ENCODE measurements at regions not wholly inside any gene's neighbourhood (a gene's known extent, or its start where the extent isn't known, plus 50 kb on each side); places are given as distances from the start of the nearest gene placed in this dataset.
A peak's percentile ranks its signal among the peaks of the same experiment; 100 is the strongest.

DNA sequence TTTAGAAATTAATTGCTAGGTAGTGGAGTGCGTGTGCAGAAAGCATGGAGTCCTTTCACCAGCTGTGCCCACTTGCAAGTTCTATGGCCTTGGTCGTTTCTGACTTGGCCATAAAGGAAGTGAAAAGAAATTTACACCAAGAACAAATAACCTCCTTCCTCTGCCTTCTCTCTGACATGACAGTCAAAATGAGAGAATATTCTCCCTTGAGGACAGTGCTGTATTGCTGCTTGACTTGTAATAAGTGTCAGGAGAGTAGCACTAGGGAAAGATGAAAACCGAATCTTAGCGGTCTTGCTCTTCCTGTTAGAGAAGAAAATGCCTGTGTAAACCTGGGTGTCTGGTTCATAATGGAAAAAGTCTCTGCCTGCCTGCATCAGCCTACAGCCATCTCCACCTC is 333.1 kb upstream of the RAG2 start:
- DNase-seq = no peak

DNA sequence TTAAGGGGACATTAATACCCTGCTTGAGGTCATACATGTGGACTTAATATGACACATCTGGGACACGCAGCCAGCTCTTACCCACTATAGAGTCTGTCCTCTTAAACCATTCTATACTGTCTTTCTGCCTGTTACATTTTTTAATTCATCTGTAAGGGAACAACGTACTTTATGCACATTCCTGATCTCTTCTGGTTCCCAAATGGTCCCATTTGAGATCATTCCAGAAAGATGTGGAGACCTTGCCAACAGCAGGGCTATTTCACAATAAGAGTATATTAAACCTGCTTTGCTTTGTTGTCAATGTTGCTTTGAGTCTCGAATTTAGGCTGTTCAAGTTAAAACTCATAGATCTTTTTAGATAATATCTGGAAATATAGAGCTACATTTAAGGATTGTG is 332.2 kb upstream of the RAG2 start:
- no peak for DNase-seq

DNA sequence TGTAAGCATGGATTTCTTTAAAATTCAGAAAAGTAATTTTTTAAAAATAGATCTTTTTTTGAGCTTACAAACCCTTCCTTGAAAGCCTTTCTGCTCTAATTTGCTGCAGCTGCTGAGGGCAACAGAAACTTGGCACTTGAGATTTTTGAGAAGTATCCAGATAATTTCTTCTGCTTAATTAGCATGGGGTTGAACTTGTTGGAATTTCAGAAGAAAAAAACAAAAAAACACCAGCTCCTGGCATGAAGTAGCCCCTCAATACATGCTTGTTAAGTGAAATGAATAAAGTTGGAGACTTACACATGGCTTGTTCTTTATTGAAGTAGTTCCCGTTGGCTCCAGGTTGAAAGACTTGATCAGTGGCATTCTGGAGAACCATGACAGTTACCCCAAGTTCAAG is 331.4 kb upstream of the RAG2 start:
- DNase-seq = no peak

DNA sequence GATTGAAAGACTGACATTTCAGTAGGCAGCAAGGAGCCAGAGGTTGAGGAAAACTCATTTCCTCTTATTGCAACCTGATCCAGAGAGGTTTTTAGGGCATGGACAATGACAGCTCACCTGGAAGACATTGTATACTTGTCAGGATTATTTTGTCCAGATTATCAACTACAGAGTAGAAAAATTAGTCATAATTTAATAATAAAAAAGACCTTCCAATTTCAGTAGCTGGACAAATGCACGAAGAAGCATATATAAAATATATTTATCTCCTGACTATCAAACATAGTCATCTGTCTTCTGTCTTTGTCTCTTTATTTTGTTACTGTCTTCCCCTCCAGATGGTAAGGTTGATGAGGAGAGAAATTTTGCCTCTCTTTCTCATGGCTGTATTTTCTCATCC is 330.6 kb upstream of the RAG2 start:
- no peak for DNase-seq

DNA sequence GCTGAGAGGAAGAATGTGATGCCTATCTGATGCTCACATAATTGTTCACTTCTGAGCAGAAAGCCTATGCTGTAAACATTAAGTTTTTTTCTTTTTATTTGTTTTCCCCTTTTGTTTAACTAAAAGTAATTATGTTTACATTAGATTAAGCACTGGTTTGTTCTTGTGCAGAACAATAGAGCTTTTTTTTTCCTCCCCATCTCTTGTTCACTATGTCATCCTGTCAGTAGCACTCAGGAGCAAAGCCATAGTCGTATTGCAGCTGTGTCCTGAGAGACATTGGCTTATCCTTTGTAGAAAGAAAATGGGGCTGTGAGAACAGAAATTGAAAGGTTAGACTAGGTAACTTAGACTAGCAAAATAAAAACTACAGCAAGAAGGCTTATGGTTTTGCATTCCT is 301.8 kb upstream of the RAG2 start:
- DNase-seq = no peak

DNA sequence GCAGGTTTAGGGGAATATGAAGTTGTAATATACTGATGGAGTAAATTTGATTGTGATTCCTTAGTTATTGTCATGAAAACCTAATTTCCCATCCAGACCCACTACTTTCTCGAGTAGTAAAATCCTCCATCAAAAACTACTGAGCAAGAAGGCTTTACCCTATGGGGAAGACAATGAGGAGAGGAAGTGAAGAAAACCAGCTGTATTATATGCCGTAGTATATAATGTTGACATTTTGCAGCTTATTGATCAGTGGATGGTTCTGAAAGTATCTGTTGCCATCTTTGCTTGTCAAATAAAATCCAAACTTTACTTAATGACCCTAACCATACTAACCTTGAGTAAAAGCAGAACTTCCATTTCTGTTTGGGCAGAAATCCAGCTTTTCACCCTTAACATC is 292.8 kb upstream of the RAG2 start:
- DNase-seq = no peak

DNA sequence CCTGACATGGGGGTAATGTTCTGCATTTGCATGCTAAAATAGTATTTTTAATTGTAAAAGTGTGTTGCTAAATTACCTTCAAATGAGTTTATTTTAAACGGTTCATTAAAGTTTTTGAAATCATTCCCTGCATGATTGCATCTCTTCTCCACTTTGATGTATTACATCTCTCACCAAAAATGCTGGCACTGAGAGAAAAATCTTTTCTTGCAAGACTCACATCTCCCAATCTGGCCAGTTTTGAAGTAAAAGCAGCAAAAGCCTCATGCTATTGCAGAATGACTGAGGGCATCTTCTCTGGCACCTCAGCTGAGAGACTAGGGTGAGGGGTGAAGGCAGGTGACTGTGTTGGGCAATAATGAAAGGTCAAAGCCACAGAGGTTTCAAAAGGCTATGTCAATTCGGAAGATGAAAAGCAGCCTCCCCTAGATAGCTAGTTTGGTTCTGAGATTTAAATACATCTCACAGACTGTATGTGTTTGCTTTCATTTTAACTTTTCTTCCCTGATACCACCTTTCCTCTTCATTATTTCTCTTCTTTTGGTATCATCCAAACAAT is 292.2 kb upstream of the RAG2 start:
- no peak for DNase-seq

DNA sequence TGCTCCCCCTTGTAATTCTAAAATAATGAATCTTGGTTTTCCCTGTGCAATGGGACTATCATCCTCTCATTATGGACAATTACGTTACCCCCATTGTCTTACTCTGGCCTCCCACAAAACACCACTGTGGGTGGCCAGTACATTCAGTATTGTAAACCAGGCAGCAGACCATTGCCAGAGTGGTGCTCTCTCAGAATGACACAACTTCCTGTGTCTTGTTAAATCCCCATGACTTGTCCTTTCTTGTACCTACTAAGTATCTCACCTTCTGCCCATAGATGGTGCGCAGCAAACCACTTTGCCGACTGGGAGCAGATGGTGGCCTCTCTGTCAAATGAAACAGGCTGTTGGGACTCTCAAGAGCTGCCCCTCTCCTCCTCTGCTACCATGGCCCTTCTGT is 287.1 kb upstream of the RAG2 start:
- DNase-seq = peak in 1 of 2 experiments; percentile 26

DNA sequence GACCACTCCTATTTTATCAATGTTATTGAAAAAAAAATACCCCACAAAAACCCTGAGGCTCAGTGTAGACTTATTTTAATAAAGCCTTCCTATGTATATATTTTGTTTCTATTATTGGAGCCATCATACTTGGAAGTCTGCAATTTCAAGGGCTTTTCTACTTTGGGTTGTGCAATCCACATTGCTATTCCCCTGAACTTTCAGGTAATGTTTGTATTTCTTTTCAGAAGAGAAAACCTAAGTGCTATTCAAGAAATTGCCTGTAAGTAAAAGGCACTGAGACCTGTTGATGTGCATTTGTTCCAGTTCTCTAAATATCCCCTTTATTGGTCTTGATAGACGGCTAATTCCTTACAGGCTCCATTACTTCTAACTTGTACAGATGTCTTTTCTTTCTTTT is 280.7 kb upstream of the RAG2 start:
- no peak for DNase-seq

DNA sequence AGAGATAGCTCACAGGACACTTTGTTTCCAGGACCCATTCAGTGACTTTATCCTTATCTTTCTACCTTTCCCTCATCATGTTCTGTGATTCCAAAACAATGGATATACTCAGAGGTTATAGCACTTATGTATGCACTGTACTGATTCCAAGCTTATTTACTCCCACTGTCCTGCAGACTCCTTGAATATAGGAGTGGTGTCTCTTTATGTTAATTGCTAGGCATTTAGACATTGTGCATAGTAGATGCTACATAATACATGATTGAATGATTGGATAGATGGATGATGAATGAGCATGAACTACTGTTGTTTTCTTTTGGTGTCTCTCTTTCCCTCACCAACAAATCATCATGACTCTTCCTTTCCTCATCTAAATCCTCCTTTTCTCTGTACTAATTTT is 279.1 kb upstream of the RAG2 start:
- DNase-seq = no peak

DNA sequence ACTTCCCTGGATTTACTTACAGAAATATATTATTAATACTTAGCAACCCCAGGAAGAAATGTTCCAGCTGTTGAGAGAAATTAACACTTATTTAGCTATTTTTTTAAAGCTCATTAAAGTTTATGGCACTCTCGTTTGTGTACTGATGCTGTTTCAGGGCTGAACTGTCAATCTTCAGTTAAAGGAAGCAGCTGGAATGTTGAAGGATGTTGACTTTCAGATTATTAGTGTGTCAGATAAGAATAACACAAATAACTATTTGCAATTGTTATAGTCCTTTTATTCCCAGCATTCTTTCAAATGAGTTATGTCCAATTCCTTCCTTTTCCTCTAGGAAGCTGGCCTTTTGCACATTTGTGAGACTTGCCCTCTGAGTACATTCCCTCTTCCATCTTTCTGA is 278.2 kb upstream of the RAG2 start:
- no peak for DNase-seq

DNA sequence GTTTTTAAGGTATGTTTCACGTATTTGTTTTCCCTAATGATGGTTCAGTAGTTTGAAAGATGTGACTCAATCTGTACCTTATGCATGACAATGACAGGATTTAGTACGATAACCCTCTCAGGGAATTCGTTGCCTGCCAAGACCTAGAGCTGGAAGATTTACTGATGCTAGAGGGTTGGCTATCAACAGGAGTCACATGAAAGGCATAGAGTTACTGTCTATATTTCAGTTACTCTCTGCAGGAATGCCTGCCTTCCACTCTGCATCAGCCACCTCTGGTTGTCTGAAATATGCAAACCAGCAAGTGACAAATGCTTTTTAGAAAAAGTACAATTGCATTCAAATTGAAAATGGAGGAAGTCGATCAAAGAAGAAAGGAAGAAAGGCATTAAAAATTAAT is 276.3 kb upstream of the RAG2 start:
- DNase-seq = no peak

DNA sequence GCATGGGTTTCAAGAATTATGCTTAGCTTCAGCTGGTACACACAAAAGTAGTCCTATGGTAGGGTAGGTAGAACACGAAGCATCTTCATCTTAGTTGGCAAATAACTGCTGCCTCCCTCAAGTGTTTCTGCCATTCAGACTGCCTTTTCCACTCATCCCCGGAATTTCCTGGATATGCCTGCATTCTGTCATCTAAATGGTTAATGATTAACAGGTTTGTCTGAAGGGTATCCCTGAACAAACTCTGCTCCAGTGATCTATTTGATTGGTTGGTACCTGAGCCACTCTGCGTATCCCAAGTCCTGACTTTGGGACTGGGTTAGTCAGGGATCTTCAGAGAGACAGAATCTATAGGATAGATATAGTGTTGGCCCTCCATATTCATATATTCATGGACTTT is 272.3 kb upstream of the RAG2 start:
- DNase-seq = no peak

DNA sequence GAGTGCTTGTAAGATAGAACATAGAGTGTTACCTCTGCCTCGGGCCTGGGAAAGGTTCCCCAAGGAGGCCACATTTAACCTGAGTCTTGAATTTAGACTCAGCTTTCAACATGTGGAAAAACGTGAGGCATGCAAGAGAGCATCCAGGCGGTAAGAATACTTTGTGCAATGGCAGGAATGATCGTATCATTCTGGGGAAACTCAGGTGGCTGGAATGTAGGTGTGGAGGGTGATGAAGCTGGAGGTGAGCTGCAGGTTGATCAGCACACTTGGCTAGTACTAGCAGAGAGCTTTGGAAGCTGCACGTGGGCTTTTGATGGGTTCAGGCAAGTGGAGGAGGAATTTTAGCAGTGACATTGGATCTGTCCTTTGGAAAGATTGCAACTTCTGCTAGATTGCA is 270.3 kb upstream of the RAG2 start:
- no peak for DNase-seq

DNA sequence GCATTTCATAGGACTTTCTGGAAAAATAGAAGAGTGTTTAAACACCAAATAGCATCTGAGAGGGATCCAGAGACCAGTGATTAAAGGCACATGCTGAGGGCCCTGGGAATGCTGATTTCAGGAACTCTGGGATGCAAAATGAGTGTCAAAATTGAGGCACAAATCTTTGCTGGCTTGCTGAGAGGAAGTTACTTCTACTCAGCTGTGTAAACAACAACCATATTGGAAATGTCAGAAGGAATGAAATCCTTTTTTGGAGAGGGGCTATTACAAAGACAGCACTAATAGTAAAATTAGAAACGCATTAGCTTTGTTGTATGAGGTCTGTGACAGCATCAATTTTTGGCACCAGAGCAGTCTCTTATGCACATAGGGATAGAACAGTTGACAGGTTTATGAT is 267.8 kb upstream of the RAG2 start:
- DNase-seq = no peak

DNA sequence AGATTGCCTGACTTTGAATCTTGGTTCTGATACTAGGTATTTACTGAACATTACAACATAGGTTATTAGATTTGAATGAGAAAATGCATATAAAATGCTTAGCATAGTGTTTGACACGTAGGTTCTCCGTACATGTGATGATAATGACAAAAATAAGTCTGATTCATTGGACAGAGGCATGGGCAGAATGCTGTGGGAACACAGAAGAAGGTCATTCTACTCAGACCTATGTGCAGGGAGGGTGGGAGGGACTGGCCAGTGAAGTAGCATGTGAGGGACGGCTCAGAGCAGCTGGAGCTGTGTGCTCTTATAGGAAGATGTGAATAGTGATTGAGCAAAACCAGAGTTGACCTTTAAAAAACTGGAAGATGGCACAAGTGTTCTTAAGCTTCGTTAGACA is 256.8 kb upstream of the RAG2 start:
- DNase-seq = no peak

DNA sequence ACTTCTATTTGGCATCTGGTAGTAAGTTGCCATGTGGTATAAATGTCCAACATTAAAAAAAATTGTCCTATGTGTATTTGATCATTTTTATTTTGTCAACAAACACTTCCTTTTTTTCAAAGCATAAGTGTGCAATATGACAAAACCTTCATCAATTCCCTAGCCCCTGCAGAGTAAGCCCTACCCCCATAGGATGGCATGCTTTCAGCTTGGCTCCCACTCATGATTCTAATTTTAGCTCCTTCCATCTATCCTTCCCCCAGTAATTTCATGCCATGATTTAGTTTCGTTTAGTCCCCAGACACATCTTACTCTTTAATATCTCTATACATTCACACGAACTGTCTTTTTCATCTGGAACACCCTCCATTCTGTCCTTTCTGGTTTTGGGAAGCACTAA is 250.6 kb upstream of the RAG2 start:
- DNase-seq = no peak

DNA sequence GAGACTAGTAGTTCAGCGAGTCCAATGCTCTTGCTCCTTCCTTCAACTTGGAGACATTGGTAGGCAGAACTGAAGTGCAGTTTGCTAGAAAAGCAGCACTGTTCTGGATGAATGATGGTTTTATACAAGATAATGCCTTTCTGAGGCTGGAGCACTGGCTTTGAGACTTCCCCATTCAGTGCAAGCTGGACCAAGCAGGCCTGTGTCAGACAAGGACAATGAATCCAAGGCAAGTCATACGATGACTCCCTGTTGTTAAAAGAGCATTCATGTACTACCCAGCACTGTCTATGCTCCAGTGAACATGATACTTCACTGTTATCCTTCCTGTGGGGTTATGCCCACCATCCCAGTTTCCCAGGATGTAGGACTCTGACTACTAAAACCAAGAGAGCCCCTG is 242.3 kb upstream of the RAG2 start:
- no peak for DNase-seq

DNA sequence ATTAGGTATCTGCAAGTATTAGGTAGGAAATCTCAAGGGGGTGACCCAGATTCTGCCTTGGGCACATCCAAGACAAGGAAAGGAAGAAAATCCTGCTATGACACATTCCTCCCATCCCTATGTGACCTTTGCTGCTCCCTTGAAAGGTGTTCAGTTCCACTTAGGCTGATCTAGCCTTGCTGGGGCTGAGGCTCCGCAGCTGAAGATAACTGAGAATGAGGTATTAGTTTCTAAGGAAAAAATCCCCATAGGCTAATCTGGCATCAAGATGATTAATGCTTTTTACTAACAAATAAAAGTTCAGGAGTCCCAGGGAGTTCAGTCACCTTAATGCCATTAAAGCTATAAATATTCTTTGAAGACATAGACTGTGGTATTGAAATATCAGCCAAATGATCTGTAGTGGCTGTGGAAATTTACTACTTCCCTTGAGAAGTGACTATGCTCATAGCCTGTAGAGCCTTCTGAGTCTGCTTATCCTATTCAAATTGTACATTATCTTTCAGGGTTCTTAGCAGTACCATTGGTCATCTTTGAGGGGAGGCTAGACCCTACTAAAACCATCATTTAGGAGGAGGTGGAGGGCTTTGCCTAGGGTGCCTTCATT is 239.9 kb upstream of the RAG2 start:
- DNase-seq = no peak

DNA sequence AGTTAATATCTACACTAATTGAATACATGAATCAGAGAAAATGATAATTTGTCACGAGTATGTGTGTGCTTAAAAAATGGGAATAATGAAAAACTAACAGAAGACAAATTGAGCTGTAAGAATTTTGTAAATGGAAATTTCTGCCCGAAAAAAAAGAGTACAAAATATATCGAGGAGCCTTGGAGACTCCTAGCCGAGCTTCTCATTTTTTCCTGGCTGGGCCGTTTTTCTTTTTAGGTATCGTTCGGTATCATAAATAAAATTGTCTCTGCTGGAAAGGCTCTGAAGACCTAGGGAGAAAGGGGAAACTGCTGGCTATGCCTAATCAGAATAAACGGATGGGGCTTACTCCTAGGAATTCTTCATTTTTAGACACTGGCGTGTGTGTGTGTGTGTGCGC is 227.2 kb upstream of the RAG2 start:
- DNase-seq = no peak

DNA sequence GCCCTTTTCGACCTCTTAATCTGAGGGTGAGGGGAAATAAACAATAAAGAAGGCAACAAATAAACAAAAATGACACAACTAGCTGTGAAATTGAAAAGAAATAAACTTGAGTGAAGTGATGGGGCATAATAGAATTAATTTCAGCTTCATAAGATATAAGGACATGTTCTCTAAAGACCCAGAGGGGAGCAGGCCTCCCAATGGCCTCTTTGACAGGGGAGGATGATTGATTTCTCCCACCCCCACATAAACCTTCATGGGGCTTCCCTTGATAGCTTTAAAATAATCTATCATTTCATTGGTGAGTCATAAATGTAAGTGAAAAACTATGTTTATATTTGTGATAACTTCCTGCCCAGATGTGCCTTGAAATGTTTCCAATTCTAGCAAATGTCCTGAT is 226.3 kb upstream of the RAG2 start:
- no peak for DNase-seq

DNA sequence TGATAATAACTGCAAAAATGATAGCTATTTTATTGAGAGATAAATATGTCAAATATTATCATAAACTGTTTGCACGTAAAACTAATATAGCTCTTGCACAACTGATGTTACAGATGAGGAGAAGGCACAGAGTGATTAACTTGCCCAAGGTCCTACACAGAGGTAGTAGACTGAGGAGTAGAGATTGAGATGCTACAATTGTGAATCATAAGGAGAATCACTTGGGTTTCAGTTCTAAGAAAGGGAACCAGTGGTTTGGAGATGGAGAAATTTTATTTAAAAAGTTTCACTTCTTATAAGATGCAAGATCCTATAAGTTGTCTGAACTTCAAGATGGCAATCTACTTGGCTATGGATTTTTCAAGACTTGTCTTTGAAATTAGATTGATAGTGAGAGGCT is 224.8 kb upstream of the RAG2 start:
- no peak for DNase-seq

DNA sequence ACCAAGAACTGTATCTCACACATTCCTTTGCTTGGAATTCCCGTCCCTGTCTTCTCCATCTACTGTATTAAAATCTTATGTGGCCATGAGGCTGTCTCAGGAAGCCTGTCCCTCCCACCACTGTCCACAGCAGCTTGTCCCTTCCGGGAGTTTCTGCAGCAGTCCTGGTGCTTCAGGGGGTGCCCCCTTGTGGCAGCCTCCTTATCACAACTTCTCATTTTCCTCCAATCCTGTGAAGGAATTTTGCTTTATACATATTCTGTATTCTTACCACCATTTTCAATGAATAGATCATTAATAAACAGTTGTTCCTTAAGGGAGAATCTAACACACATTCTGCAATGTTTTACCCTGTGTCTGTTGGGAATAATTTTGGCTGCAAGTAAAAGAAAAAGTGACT is 220.4 kb upstream of the RAG2 start:
- peak in 1 of 2 experiments; percentile 4 for DNase-seq

DNA sequence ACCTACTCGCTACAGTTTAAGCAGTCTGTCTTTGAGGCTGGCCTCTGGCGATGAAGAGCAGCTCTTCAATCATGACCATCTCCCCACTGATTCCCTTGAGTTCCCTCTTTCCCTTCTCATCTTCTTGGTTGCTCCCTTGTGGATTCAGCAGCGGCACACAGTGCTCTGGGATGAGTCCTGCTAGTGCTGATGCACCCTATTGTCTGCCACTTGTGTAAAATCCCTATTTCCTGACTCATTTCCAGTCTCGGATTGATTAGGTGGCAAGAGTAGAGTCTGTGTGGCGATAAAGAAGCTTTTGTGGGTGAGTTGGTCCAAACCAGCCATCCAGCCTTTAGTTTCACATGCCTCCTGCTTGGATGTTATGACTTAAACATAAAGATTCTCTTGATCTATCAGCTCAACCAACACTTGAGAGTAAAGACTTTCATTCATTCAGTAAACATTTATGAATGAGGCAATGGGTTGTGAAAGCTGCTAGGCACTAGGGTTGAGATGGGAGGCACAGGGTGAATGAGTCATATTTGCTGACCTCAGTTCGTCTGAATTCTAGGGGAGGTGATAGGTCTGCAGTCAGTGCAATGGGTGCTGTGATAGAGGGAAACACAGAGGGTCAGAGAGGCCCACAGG is 219.4 kb upstream of the RAG2 start:
- DNase-seq = no peak

DNA sequence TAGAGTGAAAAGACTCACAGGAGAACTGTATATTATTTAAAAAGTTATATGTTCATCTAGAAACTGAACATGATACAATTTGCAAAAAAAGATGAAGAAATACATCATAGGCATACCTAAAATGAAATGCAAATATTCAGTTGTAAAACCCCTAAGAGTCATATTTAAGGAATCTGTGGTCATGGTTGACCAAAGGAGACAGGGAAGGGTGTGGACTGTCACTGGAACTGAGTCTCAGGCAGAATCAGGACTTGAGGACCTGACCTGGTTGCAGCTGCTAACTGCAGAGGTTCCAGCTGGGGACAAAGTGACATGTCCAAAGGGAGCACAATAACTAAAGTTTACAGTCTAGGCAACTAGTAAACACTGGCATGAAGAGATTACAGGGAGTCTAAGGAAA is 211.3 kb upstream of the RAG2 start:
- DNase-seq = no peak

Data from NCI-H524 (cell line).